Esophagus (tissue), 2 donors: ENCODE measurements at regions not wholly inside any gene's neighbourhood (a gene's known extent, or its start where the extent isn't known, plus 50 kb on each side); places are given as distances from the start of the nearest gene placed in this dataset.

Experiments used
- H3K27ac ChIP-seq, 2 donors: one replicate each; pipeline ENCODE4 v1.5.1; 2013; ENCODE audit warnings: low read depth in 2 of 2, mild to moderate bottlenecking in 2 of 2, inconsistent platforms in 1 of 2, low read length in 1 of 2, moderate library complexity in 1 of 2
- H3K27me3 ChIP-seq, 2 donors: one replicate each; pipeline ENCODE4 v1.6.1; 2013; ENCODE audit warnings: low read length in 2 of 2, control low read depth in 1 of 2, mild to moderate bottlenecking in 1 of 2; ENCODE audit not compliant: insufficient read depth in 2 of 2, control insufficient read depth in 1 of 2
- H3K36me3 ChIP-seq, 2 donors: one replicate each; pipeline ENCODE4 v1.6.1; 2013; ENCODE audit warnings: low read length in 1 of 2; ENCODE audit not compliant: control insufficient read depth in 2 of 2, insufficient read depth in 2 of 2
- H3K4me1 ChIP-seq, 2 donors: one replicate each; pipeline ENCODE4 v1.6.1; 2013; ENCODE audit warnings: low read length in 1 of 2; ENCODE audit not compliant: control insufficient read depth in 2 of 2, insufficient read depth in 2 of 2
- H3K4me3 ChIP-seq, 2 donors: one replicate each; pipeline ENCODE4 v1.5.1; 2013; ENCODE audit warnings: low read length in 2 of 2, mild to moderate bottlenecking in 2 of 2, low read depth in 1 of 2, moderate library complexity in 1 of 2
- H3K9me3 ChIP-seq, 2 donors: one replicate each; pipeline ENCODE4 v1.6.1; 2013; ENCODE audit warnings: mild to moderate bottlenecking in 2 of 2, low read depth in 1 of 2, low read length in 1 of 2, moderate library complexity in 1 of 2; ENCODE audit not compliant: control insufficient read depth in 2 of 2, insufficient read depth in 1 of 2
- WGBS, 2 donors: extraction: QIAGEN DNeasy Blood & Tissue Kit; methylation state at CpG; one replicate each; pipeline ENCODE4 v1.1.7; 2013; 5-methylcytosine and 5-hydroxymethylcytosine counted together
- donor health status: healthy with polysubstance abuse.
- donor health status: Bipolar disorder and iron deficiency.

DNA sequence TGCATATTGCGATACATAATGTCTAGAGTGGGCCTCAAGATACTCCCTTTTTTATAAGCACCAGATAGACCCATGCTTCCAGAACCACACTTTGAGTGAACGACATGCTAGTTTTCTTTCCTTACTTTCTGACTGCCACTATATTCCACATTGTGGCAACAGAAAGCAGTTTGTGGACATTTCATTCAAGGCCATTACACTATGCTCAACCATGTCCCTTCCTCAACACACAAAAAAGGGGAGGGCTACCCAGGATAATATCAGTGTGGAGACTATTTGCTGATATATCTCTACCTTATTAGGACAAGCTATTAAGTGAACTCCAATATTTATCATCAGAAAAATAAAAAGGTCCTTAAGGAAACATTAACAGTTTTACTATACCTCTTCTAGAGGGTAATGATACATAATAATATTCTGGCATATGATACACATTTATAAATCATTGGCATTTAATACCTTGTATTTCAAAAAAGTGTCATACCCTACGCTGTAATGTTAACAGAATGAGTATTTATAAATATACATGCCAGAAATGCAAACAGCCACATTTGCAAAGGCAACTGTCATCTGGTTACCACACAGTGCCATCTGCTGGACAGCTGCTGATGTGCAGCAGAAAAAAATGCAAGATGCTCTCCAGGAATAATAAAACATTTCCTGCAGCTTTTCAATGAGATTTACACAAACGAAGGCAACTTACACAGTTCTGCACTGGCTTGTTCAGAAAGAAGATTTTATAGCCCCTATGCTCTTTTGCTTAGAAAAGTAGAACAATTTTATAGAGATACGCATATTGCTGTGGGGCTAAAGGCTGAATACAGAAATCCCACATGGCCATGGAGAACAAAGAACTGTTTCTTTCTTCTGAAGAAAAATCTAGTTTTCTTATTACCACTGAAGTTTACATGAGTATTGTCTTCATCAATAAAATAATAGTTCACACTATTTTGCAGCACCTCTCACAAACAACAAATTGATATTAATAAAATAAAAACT, 182.2 kb upstream of the GRIP1 start:
- 43 to 45% methylated on average over 5 of the region's 5 CpGs for WGBS, 2 donors
- Histone ChIP-seq H3K4me1 (no peaks in the 10 kb centered on the region), H3K27ac (no peak overlapping the region), H3K4me3 (no peak overlapping the region), H3K27me3 (no peaks in the 10 kb centered on the region), H3K36me3 (no peaks in the 10 kb centered on the region), H3K9me3 (no peaks in the 10 kb centered on the region)

DNA sequence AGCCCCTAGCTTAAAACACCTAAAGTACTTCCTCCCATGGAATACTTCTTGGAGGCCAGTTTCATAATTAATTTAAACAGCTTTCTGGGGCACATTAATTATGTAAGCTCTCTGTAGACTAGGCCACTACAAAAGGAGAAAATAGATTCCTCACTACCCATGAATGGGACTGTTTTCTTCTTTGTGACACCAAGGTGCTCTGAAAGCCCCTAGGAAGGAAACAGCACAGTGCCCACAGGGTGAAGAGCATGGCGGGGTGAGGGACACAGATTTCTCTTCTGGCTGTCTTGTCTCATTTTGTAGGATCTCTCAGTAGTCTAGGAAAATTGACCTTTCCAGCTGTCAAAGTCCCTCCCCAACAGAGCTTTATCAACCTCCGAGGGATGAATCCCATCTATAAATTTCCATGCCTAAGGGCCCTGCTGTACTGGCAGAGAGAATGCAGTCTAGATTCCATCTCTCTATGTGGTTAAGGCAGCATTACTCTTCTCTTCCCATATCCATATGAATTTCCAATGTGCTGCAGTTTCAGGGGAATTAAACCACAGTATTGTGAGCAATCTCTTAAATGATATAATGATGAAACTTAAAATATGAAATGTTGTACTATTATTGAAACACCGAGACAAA, 183.6 kb upstream of the GRIP1 start:
- no peaks in the 10 kb centered on the region for H3K36me3 ChIP-seq
- no peak overlapping the region for H3K4me3 ChIP-seq
- H3K4me1 ChIP-seq, result no peaks in the 10 kb centered on the region
- H3K27ac ChIP-seq, result no peak overlapping the region
- no peaks in the 10 kb centered on the region for H3K9me3 ChIP-seq
- H3K27me3 ChIP-seq, result no peaks in the 10 kb centered on the region
- 89 to 91% methylated on average over 3 of the region's 3 CpGs for WGBS, 2 donors

DNA sequence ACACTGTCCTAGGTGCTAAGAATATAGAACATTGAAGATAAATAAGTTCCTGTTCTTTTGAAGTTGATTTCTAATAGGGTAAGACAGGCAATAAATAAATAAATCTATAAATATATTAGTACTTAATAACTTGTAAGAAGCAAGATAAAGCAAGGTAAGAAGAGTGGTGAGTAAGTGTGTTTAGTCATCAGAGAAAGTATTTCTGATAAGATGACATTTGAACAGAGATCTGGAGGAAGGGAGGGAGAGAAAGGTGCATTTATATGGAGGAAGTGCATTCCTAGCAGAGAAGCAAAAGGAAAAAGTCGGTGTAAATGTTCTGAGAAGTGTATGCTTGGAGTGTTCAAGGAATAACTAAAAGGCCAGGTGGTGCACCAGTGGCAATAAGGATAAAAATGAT, 184.4 kb upstream of the GRIP1 start:
- no peak overlapping the region for H3K27ac ChIP-seq
- no peaks in the 10 kb centered on the region for H3K27me3 ChIP-seq
- 12 to 30% methylated on average over 1 of the region's 1 CpG for WGBS, 2 donors

DNA sequence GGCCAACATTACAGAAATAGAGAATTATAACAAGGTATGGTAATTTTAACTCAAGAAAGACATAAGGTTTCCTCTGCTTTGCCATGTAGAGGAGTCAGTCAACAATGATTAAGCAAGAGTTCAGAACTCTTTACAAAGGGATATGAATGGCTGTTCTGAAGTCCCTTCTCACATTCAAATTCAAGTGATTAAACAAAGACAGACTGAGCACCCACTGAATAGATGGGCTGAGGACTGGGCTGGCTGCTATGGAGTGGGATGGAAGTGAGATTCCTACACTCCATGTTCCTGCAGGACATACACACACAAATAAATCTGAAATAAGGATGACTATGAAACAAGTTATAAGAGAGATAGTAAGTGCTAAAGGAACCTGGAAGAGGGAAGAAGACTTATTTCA, 199.0 kb upstream of the GRIP1 start:
- Histone ChIP-seq H3K4me1 (no peaks in the 10 kb centered on the region), H3K9me3 (no peaks in the 10 kb centered on the region), H3K4me3 (no peak overlapping the region), H3K27ac (no peak overlapping the region), H3K36me3 (no peaks in the 10 kb centered on the region), H3K27me3 (peaks cover 0 to under 1% of the 10 kb centered on the region in 2 donors)

More for the DNA sequence above, 184.4 kb upstream of the GRIP1 start:
- Histone ChIP-seq H3K4me1 (no peaks in the 10 kb centered on the region), H3K4me3 (no peak overlapping the region), H3K9me3 (no peaks in the 10 kb centered on the region), H3K36me3 (no peaks in the 10 kb centered on the region)

DNA sequence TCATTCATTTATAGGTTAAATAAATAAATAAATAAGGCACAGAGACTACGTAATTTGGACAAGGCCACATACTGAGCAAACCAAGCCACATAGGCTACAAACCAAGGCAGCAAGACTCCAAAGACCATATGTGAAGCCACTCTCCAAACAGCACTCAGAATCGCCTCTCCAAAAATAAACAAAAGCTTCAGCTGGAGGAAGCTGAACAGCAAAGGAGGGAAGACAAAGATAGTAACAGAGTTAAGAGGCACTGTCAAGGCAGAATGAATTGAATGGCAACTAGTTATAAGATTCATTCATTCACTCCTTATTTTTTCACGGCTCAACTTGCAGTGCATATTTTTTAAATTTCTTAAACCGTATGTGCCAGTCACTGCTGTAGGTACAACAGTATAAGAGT, 200.5 kb upstream of the GRIP1 start:
- peaks cover 0 to 2% of the 10 kb centered on the region in 2 donors for H3K27me3 ChIP-seq
- H3K4me1 ChIP-seq, result no peaks in the 10 kb centered on the region
- H3K4me3 ChIP-seq, result no peak overlapping the region
- 66 to 70% methylated on average over 4 of the region's 4 CpGs for WGBS, 2 donors
- H3K9me3 ChIP-seq, result no peaks in the 10 kb centered on the region
- H3K27ac ChIP-seq, result no peak overlapping the region
- H3K36me3 ChIP-seq, result no peaks in the 10 kb centered on the region

DNA sequence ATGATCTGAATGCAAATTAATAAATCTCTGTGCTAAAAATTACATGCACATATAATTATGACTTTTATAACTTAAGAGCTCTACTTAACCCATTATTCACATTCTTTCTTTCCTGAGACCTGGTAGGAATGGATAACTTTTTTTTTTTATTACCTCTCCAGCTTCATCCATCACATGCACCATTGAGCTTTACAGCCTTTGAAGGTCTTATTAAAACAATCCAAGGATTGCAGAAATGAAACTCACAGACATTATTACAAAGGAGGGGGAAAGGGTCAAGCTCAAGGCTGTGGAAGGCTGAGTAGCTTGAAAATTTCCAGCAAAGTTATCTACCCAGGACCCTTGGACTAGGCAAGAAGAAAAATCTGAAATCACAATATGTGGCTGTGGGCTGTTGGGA, 202.5 kb upstream of the GRIP1 start:
- H3K4me1 ChIP-seq, result no peaks in the 10 kb centered on the region
- no peak overlapping the region for H3K27ac ChIP-seq
- no peak overlapping the region for H3K4me3 ChIP-seq
- H3K36me3 ChIP-seq, result no peaks in the 10 kb centered on the region
- peaks cover 0 to 2% of the 10 kb centered on the region in 2 donors for H3K27me3 ChIP-seq
- no peaks in the 10 kb centered on the region for H3K9me3 ChIP-seq

DNA sequence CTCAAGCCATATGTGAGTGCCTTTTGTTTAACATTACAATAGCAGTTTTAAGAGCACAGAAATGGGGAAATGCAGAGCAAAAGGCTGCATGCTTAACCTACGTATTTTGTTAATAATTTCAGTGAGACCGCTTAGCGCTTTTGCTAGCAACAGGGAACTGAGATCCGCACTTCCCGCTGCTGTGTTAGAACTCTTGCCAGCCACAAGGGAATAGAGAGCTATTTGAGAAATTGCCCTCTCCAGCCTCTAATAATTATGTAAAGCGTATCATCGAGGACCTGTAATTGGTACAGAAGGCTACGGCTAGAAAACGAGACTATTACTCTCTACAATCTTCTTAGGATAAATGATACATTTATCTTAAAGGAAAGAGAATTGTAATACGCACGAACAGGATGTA, 205.2 kb upstream of the GRIP1 start:
- H3K4me3 ChIP-seq, result no peak overlapping the region
- H3K36me3 ChIP-seq, result no peaks in the 10 kb centered on the region
- H3K27me3 ChIP-seq, result peaks cover 0 to 2% of the 10 kb centered on the region in 2 donors
- H3K4me1 ChIP-seq, result no peaks in the 10 kb centered on the region
- no peaks in the 10 kb centered on the region for H3K9me3 ChIP-seq
- no peak overlapping the region for H3K27ac ChIP-seq
- WGBS, 2 donors, result 76 to 77% methylated on average over 11 of the region's 11 CpGs

DNA sequence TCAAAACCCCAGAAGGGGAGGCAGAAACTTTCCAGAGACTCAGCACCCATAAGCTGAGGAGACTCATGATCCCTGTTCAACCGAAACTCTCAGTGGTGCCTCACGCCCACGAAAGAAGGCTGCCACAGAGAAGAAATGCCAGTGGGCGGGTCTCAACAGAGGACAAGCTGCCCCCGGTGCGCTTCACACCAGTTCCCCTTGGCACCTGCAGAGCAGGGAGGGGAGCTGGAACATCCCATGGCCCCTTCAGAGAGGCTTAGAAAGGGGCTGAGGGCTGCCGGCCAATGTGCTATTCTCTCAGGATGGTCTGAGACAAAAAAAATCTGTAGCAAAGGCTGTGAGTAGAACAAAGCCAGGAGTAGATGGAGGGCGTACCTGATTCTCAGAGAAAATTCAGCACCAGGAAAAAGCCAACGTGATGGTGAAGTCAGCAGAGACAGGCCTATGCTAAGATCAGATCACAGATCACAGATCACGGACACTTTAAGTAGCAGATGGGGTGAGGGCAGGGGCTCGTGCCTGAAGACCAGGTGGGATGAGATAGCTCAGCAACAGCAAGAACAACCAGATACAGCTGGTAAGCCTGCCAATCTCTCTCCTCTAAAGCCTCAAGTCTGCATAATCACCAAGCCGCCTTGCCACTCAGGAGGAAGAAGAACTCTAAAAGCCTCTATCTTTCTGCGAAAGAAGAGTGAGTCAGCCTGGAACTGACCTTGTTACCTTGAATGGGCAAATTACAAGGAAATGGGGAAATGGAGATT, 206.4 kb upstream of the GRIP1 start:
- Histone ChIP-seq H3K9me3 (no peaks in the 10 kb centered on the region), H3K27me3 (peaks cover 0 to 2% of the 10 kb centered on the region in 2 donors), H3K4me3 (no peak overlapping the region), H3K4me1 (no peaks in the 10 kb centered on the region), H3K36me3 (no peaks in the 10 kb centered on the region), H3K27ac (no peak overlapping the region)
- 78 to 80% methylated on average over 13 of the region's 13 CpGs for WGBS, 2 donors

DNA sequence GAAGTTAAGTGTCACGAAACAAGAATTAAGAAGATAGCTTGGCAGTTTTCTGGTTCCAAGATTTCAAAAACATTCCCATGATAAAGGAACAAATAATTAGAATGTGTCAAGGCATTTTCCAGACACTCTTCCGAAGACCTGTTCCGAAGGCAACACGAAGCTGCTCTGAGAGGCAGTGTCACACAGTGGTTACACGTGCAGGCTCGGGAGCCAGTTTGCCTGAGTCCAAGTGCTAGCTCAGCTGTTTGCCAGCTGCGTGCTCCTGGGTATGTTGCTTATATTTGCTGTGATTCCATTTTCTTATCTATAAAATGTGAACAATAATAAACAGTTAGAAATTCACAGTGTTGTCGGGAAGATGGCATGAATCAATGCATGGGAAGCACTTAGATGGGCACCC, 217.9 kb upstream of the GRIP1 start:
- Histone ChIP-seq H3K9me3 (no peaks in the 10 kb centered on the region), H3K4me3 (no peak overlapping the region), H3K4me1 (no peaks in the 10 kb centered on the region), H3K27me3 (no peaks in the 10 kb centered on the region), H3K36me3 (no peaks in the 10 kb centered on the region), H3K27ac (no peak overlapping the region)
- WGBS, 2 donors, result 75 to 80% methylated on average over 8 of the region's 8 CpGs
